ENCODE measurements at regions not wholly inside any gene's neighbourhood (a gene's known extent, or its start where the extent isn't known, plus 50 kb on each side); places are given as distances from the start of the nearest gene placed in this dataset.

DNA sequence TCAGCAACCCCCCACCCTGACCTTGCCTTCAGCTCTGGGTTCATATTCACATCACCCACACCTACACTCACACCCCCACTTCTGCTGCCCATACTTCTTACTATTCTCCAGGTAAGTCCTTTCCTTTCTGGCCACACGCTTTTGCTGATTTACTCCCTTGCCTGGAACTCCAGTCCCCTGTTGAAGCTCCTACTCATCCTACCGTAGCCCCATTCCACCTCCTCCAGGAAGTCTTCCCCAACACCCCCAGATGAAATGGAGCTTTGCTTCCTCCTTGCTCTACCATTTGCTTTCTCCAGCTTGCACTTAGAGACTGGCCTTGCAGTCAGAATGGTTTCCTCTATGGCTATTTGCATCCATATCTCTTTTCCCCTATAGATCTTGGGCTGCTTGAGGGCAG lies 182.3 kb downstream of the MELK start (continued):
- TF ChIP-seq JDP2 (CRISPR knock-in tag; IDR thresholded peaks at IDR 0.05; ENCODE audit: borderline replicate concordance), result no peak
- TF ChIP-seq, protein P1, sequence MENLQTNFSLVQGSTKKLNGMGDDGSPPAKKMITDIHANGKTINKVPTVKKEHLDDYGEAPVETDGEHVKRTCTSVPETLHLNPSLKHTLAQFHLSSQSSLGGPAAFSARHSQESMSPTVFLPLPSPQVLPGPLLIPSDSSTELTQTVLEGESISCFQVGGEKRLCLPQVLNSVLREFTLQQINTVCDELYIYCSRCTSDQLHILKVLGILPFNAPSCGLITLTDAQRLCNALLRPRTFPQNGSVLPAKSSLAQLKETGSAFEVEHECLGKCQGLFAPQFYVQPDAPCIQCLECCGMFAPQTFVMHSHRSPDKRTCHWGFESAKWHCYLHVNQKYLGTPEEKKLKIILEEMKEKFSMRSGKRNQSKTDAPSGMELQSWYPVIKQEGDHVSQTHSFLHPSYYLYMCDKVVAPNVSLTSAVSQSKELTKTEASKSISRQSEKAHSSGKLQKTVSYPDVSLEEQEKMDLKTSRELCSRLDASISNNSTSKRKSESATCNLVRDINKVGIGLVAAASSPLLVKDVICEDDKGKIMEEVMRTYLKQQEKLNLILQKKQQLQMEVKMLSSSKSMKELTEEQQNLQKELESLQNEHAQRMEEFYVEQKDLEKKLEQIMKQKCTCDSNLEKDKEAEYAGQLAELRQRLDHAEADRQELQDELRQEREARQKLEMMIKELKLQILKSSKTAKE (CRISPR knock-in tag; IDR thresholded peaks at IDR 0.05; ENCODE audit: borderline replicate concordance), result no peak
- TF ChIP-seq, protein P2, sequence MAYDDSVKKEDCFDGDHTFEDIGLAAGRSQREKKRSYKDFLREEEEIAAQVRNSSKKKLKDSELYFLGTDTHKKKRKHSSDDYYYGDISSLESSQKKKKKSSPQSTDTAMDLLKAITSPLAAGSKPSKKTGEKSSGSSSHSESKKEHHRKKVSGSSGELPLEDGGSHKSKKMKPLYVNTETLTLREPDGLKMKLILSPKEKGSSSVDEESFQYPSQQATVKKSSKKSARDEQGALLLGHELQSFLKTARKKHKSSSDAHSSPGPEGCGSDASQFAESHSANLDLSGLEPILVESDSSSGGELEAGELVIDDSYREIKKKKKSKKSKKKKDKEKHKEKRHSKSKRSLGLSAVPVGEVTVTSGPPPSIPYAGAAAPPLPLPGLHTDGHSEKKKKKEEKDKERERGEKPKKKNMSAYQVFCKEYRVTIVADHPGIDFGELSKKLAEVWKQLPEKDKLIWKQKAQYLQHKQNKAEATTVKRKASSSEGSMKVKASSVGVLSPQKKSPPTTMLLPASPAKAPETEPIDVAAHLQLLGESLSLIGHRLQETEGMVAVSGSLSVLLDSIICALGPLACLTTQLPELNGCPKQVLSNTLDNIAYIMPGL (CRISPR knock-in tag; IDR thresholded peaks at IDR 0.05; ENCODE audit: borderline replicate concordance in 1 of 2, low read depth in 1 of 2), result no peak

DNA sequence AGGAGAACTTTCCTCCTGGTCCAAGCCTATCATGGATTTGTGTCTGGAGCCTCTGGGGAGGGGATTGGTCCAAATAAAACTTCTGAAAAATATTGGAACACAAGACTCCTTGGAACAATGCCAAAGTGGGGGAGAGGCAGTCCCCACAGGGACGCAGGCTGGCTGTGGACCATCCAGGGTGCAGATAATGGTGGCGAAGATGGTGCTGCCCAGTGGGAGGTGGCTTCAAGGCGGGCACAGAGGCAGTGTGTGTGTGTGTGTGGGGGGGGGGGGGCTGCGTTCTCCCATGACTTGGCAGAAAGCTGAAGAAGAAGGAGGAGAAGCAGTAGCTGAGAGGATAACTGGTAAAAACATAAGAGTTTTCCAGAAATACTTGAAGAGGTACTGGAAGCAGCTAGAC lies 186.4 kb downstream of the MELK start:
- H3K4me1 ChIP-seq (ENCODE audit: insufficient read depth, low read length), result peaks cover 1% of the 10 kb centered on the region
- no peak overlapping the region for H3K27ac ChIP-seq (ENCODE audit: extremely low read length, insufficient read depth, low read length)
- no peaks in the 10 kb centered on the region for H3K79me2 ChIP-seq (ENCODE audit: insufficient read depth, low read length)
- 2% methylated on average over 4 of the region's 4 CpGs for WGBS (ENCODE audit: low lambda C conversion rate)
- peaks cover 0 to 47% of the 10 kb centered on the region in 2 experiments; a peak in 3 of 5 replicates for H3K27me3 ChIP-seq (ENCODE audit: control insufficient read depth in 1 of 2, insufficient read depth in 2 of 2, low read length in 2 of 2)
- H4K20me1 ChIP-seq (ENCODE audit: insufficient read depth, low read length), result no peaks in the 10 kb centered on the region
- no peak overlapping the region for H2AFZ ChIP-seq (ENCODE audit: low read length)
- POLR2A ChIA-PET, result no interaction called here
- H3K4me2 ChIP-seq (ENCODE audit: low read depth, low read length), result no peak overlapping the region
- ATAC-seq (no peak), DNase-seq (ENCODE audit: low spot score) (no peak), FAIRE-seq (no peak)
- no peaks in the 10 kb centered on the region for H3K36me3 ChIP-seq (replicated peaks in 1 of 2; ENCODE audit: control insufficient read depth in 1 of 2, insufficient read depth in 2 of 2, low read length in 2 of 2)
- BruUV-seq (replicated peaks), result no TSS peak
- H3K9me3 ChIP-seq (ENCODE audit: low read length), result no peaks in the 10 kb centered on the region
- no peak overlapping the region for H3K9ac ChIP-seq (ENCODE audit: insufficient read depth, low read depth, low read length)
- CTCF ChIA-PET (ENCODE audit: low intra/inter-chr PET ratio, low total read pairs), result no interaction called here
- no peak overlapping the region for H3K4me3 ChIP-seq (replicated peaks in 1 of 3; ENCODE audit: insufficient read depth in 1 of 3, low read depth in 2 of 3, low read length in 3 of 3)
- in situ Hi-C loops (cut with HindIII; ENCODE audit: extremely low pct_ligation_motif_present, low pct_unique_long_range_greater_than_20kb) (no loop called here), intact Hi-C loops (cut with micrococcal nuclease; ENCODE audit: unreplicated experiment) (no loop called here)
- no peak for TF ChIP-seq SRSF4 (IDR thresholded peaks at IDR 0.05; ENCODE audit: low read depth, low read length, poor library complexity, severe bottlenecking)
- TF ChIP-seq ZZZ3 (CRISPR knock-in tag; IDR thresholded peaks at IDR 0.05; ENCODE audit: borderline replicate concordance), result no peak
- TF ChIP-seq, protein P3, sequence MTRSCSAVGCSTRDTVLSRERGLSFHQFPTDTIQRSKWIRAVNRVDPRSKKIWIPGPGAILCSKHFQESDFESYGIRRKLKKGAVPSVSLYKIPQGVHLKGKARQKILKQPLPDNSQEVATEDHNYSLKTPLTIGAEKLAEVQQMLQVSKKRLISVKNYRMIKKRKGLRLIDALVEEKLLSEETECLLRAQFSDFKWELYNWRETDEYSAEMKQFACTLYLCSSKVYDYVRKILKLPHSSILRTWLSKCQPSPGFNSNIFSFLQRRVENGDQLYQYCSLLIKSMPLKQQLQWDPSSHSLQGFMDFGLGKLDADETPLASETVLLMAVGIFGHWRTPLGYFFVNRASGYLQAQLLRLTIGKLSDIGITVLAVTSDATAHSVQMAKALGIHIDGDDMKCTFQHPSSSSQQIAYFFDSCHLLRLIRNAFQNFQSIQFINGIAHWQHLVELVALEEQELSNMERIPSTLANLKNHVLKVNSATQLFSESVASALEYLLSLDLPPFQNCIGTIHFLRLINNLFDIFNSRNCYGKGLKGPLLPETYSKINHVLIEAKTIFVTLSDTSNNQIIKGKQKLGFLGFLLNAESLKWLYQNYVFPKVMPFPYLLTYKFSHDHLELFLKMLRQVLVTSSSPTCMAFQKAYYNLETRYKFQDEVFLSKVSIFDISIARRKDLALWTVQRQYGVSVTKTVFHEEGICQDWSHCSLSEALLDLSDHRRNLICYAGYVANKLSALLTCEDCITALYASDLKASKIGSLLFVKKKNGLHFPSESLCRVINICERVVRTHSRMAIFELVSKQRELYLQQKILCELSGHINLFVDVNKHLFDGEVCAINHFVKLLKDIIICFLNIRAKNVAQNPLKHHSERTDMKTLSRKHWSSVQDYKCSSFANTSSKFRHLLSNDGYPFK (CRISPR knock-in tag; IDR thresholded peaks at IDR 0.05; ENCODE audit: borderline replicate concordance), result no peak
- TF ChIP-seq, protein P4, sequence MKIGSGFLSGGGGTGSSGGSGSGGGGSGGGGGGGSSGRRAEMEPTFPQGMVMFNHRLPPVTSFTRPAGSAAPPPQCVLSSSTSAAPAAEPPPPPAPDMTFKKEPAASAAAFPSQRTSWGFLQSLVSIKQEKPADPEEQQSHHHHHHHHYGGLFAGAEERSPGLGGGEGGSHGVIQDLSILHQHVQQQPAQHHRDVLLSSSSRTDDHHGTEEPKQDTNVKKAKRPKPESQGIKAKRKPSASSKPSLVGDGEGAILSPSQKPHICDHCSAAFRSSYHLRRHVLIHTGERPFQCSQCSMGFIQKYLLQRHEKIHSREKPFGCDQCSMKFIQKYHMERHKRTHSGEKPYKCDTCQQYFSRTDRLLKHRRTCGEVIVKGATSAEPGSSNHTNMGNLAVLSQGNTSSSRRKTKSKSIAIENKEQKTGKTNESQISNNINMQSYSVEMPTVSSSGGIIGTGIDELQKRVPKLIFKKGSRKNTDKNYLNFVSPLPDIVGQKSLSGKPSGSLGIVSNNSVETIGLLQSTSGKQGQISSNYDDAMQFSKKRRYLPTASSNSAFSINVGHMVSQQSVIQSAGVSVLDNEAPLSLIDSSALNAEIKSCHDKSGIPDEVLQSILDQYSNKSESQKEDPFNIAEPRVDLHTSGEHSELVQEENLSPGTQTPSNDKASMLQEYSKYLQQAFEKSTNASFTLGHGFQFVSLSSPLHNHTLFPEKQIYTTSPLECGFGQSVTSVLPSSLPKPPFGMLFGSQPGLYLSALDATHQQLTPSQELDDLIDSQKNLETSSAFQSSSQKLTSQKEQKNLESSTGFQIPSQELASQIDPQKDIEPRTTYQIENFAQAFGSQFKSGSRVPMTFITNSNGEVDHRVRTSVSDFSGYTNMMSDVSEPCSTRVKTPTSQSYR (CRISPR knock-in tag; IDR thresholded peaks at IDR 0.05; ENCODE audit: borderline replicate concordance), result no peak
- TF ChIP-seq RCOR2 (CRISPR knock-in tag; IDR thresholded peaks at IDR 0.05), result no peak
- TF ChIP-seq ZNF382 (CRISPR knock-in tag; IDR thresholded peaks at IDR 0.05; ENCODE audit: borderline replicate concordance), result no peak
- no peak for TF ChIP-seq ZNF749 (CRISPR knock-in tag; IDR thresholded peaks at IDR 0.05; ENCODE audit: borderline replicate concordance)
- TF ChIP-seq, protein P5, sequence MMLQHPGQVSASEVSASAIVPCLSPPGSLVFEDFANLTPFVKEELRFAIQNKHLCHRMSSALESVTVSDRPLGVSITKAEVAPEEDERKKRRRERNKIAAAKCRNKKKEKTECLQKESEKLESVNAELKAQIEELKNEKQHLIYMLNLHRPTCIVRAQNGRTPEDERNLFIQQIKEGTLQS (CRISPR knock-in tag; IDR thresholded peaks at IDR 0.05), result no peak
